ENCODE measurements at regions not wholly inside any gene's neighbourhood (a gene's known extent, or its start where the extent isn't known, plus 50 kb on each side); places are given as distances from the start of the nearest gene placed in this dataset.

DNA sequence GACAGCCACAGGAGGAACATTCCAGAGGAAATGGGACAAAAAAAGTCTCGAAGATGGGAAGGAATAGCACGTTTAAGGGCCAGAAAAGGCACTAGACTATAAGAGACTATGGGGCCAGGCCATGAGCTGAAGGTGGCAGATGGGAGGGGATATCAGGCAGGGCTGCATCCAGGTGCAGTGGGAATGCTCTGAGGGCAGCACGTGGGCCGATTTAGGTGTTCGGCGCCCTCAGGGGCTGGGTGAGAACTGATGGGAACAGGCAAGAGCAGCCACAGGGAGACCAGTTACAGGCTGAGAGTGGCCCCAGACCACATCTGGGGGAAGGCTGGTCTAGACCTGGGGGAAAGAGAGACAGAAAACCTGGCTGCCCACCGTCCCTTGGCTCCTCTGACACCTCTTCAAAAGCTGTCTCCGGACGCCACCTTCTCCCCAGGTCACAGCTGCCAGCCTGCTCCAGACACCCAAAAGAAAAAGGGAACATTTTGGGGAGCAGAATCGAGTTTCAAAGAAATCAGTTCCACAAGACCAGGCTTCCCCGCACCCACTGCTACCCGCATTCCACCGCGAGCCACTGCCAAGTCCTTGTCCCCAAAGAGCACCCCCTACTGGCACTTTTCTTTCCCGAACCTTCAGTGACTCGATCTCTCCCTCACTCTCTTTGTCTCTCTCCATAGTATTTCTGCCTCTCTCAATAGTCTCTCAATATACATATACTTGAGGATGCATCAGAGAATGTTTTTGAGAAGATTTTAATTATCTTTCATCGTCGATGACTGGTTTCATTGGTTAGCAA is 190.1 kb upstream of the AGAP1 start:
- no peak for DNase-seq (ENCODE audit: low spot score)

GRCh38 chr2:235305678-235306077 is 188.2 kb upstream of the AGAP1 start:
- DNase-seq (ENCODE audit: low spot score): no peak

- no peak for DNase-seq (ENCODE audit: low spot score)
Observed at GRCh38 chr2:235311044-235311443, 182.8 kb upstream of the AGAP1 start.

DNA sequence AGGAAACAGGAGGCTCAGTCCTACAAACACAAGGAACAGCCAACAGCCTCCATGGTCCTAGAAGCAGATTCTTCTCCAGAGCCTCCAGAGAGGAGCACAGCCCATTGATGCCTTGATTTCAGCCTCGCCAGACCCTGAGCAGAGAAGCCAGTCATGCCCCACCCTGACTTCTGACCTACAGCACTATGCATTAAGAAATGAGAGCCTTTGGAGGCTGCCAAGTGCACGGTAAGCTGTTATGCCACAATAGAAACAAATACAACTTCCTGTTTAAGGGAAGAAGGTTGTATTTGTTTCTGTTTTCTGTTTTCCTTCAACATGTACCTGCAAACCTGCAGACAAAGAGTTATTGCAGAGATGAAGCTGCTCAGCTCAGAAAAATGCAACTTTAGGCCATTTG is 181.3 kb upstream of the AGAP1 start:
- DNase-seq (ENCODE audit: low spot score): no peak

GRCh38 chr2:235314371-235314930 is 179.4 kb upstream of the AGAP1 start:
- DNase-seq (ENCODE audit: low spot score): peak; percentile 22

DNA sequence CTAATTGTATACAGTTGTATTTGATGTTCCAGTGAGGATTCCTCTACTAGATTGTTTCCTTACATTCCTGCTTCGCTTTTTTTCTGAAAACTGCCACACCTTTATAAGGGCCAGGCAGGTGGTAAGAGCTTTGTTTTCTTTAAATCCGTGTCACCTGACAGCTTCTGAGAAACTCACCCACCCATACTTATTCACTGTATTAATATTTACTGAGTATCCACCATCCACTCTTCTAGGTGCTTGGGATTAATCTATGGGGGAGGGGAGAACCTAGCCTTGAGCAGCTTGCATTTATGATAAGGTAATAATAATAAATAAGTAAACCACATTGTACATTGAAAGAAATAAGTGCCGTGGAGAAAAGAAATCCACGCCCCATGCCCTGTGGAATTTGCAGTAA is 174.7 kb upstream of the AGAP1 start:
- no peak for DNase-seq (ENCODE audit: low spot score)

DNA sequence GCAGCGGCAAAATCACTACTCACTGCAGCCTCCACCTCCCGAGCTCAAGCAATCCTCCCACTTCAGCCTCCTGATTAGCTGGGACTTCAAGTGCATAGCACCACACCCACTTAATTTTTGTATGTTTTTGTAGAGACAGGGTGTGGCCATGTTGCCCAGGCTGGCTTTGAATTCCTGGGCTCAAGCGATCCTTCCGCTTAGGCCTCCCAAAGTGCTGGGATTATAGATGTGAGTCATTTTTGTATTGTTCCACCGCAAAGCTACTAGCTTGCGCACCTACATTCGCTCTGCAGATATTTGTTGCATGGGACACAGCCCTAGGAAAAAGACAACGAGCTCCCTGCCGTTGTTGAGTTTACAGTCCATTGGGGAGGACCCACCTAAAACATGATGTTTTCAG is 173.5 kb upstream of the AGAP1 start:
- DNase-seq (ENCODE audit: low spot score): no peak

- no peak for DNase-seq (ENCODE audit: low spot score)
Observed at GRCh38 chr2:235324324-235324723, 169.5 kb upstream of the AGAP1 start.

- DNase-seq (ENCODE audit: low spot score): no peak
Observed at GRCh38 chr2:235325151-235325550, 168.7 kb upstream of the AGAP1 start.

DNA sequence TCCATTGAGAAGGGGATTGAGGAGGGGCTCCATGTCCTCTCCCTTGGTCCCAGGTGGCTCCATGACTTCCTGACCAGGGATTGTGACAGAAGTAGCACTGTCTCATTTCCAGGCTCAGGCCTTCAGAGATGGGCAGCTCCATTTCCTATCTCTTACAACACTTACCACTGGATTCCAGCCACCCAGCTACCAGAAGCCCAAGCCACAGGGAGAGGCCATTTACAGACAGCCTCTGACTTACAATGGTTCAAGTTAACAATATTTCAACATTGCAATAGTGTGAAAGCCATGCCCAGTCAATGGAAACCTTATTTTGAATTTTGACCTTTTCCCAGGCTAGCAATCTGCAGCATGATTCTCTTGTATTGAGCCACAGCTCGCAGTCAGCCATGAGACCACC is 164.9 kb upstream of the AGAP1 start:
- no peak for DNase-seq (ENCODE audit: low spot score)

DNA sequence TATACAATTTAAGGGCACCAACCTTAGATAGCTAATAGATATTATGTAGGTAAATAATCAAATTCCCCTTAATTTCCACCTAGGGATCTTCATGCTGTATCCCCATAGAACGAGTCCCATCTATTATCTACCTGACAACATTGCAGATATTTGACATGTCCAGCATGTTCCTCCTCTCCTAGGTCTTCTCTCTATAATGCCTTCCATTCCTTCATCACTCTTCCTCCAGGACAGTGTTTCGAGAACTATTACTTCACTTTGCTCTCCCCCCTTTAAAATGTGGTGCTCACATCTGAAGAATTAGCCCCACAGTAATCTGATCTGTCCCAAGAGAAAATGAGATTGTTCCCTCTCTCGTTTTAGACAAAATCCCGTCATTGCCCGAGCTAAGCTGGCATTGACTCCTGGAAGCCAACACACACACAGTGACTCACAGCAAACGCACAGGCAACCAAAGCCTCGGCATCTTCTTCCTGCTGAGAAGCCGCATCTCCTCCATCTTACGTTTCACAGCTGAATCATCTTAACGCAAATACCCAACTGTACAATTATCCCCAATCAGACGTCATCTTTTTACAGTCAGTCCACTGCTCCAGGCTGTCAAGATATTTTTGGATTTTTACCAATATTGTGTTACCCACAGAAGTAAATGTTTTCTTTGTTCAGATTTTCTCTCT is 162.9 kb upstream of the AGAP1 start:
- DNase-seq (ENCODE audit: low spot score): no peak

DNA sequence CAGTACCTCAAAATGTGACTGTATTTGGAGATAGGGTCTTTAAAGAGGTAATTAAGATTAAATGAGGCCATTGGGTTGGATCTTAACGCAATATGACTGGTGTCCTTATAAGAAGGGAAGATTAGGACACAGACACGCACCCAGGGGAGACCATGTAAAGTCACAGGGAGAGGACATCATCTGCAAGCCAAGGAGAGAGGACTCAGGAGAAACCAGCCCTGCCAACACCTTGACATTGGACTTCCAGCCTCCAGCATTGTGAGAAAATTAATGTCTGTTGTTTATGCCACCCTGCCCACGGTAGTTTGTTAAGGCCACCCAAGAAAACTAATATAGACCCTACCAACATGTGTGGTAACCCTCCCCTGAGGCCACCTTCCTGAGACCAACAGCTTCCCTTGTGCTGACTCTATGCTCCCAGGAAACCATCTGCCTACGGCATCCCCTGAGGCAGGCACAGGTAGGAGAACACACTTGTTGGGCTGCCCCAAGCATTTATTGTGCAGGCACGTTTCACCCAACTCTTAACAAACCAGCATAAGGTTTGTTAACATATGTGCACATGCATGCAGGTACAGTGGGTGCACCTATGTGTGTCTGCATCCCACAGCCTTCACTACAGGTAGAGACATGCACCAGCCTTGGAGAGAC is 161.5 kb upstream of the AGAP1 start:
- DNase-seq (ENCODE audit: low spot score): no peak

- DNase-seq (ENCODE audit: low spot score): no peak
Observed at GRCh38 chr2:235333076-235333475, 160.8 kb upstream of the AGAP1 start.

DNA sequence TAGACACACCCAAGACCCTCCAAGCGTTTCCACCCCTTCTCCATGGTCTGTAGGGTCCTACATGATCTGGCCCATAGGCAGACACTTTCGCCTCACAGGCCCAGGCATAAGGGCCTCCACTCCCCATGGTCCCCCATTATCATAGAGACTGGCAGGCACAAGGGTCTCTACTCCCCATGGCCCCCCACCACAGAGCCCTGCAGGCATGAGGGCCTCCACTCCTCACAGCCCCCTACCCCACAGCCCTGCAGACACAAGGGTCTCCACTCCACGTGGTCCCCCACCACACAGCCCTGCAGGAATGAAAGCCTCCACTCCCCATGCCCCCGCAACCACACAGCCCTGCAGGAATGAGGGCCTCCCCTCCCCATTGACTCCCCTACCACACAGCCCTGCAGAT is 159.7 kb upstream of the AGAP1 start:
- DNase-seq (ENCODE audit: low spot score): no peak

GRCh38 chr2:235343156-235343774 is 150.6 kb upstream of the AGAP1 start:
- no peak for DNase-seq (ENCODE audit: low spot score)

DNA sequence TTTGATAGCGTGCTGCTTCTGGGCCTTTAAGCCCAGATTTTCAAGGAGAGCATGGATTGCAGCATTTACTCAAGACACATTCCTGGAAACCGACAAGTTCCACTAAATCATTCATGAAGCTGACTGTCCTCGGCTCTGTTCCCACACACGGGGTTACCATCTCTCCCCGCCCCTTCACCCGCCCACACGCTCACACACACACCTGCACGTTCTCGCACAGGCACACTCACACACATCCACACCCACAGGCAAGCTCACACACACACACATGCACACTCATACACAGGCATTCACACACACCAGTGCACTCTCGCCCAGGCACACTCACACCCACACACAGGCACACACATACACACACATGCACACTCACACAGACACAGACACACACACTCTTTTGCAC is 150.0 kb upstream of the AGAP1 start:
- no peak for DNase-seq (ENCODE audit: low spot score)

DNA sequence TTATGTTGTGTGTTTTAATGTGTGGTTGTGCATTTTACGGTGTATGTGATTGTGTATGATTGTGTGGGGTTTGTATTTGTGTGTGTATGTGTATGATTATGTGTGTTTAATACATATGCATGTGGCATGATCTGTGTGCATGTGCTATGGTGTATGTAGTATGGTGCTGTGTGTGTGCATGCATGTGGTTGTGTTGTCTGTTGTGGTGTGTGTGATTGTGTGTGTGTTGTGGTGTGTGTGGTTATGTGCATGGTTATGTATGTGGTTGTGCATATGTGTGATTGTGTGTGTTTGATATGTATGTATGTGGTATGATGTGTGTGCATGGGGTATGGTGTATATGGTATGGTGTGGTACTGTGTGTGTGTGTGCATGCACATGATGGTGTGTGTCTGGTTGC is 148.1 kb upstream of the AGAP1 start:
- no peak for DNase-seq (ENCODE audit: low spot score)

DNA sequence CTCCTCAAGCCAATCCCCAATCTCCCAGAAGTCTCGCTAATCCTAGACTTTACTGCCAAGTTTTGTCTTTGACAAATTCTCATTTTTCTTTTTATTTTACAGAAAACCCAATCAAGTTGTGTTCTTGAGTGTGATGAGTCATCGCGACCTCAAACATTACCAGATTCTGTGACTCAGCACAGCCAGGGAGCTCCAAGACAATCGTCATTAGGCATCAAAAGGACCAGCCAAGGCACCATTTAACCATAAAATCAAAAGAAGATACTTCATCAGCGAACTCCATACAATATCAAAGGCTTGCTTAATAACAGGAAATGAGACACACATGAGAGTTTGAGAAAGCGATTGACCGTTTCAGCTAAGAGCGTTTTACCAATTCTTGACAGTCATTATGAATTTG is 146.2 kb upstream of the AGAP1 start:
- DNase-seq (ENCODE audit: low spot score): no peak

DNA sequence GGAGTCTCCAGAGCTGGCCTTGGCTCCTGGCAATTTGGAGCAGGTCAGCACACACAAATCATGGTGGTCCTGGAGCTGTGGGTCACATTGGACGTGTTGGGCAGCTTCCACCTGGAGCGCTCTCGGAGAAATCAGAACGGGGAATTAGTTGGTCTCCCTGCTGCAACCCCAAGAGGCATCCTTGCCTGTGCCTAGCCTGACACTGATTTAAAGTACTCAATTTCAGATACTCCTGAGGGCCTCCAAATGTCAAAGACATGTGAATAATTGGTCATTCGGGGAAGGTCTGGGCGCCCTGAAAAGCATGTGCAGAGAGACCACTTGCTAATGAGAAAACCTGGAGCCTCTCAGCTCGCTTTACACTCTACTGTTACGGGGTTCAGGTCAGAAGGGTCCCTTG is 145.5 kb upstream of the AGAP1 start:
- no peak for DNase-seq (ENCODE audit: low spot score)

- no peak for DNase-seq (ENCODE audit: low spot score)
Observed at GRCh38 chr2:235350234-235350633, 143.6 kb upstream of the AGAP1 start.

DNA sequence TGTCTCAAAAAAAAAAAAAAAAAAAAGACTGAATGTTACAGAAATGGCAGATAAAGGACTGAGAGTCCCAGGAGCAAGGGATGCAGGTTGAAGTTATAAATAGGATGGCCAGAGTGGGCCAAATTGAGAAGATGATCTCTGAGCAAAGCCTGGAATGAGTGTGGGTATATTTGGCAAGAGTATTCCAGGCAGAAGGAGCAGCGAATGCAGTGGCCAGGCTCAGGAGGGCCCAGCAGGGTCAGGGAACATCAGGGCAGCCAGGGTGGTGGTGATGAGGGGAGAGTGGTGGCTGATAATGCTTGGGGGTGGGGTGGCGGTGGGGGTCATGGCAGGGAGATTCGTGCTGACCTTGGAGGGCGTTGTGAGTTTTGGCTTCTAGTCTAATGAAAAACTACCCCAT is 141.3 kb upstream of the AGAP1 start:
- DNase-seq (ENCODE audit: low spot score): no peak

- no peak for DNase-seq (ENCODE audit: low spot score)
Observed at GRCh38 chr2:235357881-235358280, 136.0 kb upstream of the AGAP1 start.
